ENCODE measurements at regions not wholly inside any gene's neighbourhood (a gene's known extent, or its start where the extent isn't known, plus 50 kb on each side); places are given as distances from the start of the nearest gene placed in this dataset.

DNA sequence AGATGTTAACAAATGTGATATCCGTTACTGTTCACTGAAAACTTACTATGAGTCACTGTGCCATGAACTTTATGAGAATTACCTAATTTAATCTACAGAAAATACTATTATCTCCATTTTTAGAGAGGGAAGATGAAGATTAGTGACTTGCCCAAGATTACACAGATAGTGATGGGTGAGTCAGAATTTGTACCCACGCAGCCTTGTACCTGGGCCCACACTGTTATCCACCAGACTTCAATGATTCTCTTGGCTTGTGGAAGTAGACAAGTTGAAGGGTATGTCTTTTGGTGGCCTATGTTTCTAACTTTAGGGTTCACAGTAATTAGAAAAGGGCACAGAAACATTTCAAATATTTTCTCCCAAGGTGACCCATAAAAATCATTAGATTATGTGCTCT lies 472.5 kb upstream of the NR3C2 start:
- H3K4me1 Mint-ChIP-seq (ENCODE audit: low read depth, unreplicated experiment): no peaks in the 10 kb centered on the region
- intact Hi-C loops (cut with micrococcal nuclease; ENCODE audit: unreplicated experiment): no loop called here
- no peak overlapping the region for H3K4me3 Mint-ChIP-seq (ENCODE audit: unreplicated experiment)
- no peaks in the 10 kb centered on the region for H3K36me3 Mint-ChIP-seq (ENCODE audit: insufficient read depth, unreplicated experiment)
- no peaks in the 10 kb centered on the region for H3K9me3 Mint-ChIP-seq (ENCODE audit: unreplicated experiment)
- POLR2A ChIA-PET: no interaction called here
- TF ChIP-seq, protein P1, sequence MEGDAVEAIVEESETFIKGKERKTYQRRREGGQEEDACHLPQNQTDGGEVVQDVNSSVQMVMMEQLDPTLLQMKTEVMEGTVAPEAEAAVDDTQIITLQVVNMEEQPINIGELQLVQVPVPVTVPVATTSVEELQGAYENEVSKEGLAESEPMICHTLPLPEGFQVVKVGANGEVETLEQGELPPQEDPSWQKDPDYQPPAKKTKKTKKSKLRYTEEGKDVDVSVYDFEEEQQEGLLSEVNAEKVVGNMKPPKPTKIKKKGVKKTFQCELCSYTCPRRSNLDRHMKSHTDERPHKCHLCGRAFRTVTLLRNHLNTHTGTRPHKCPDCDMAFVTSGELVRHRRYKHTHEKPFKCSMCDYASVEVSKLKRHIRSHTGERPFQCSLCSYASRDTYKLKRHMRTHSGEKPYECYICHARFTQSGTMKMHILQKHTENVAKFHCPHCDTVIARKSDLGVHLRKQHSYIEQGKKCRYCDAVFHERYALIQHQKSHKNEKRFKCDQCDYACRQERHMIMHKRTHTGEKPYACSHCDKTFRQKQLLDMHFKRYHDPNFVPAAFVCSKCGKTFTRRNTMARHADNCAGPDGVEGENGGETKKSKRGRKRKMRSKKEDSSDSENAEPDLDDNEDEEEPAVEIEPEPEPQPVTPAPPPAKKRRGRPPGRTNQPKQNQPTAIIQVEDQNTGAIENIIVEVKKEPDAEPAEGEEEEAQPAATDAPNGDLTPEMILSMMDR (IDR thresholded peaks at IDR 0.05; ENCODE audit: insufficient read depth in 1 of 2, low read depth in 1 of 2, low read length in 1 of 2, severe bottlenecking in 1 of 2, unreplicated experiment in 1 of 2): no peak
- Histone ChIP-seq H3K4me1 (no peaks in the 10 kb centered on the region), H3K27me3 (replicated peaks; ENCODE audit: control insufficient read depth, insufficient read depth, low read length) (no peaks in the 10 kb centered on the region), H3K4me3 (ENCODE audit: low read depth, low read length) (no peak overlapping the region), H3K9me3 (no peaks in the 10 kb centered on the region), H3K36me3 (ENCODE audit: control insufficient read depth, insufficient read depth, low read length) (no peaks in the 10 kb centered on the region)
- CTCF ChIA-PET: no interaction called here
- H3K27me3 Mint-ChIP-seq (ENCODE audit: insufficient read depth, unreplicated experiment): peaks cover 4% of the 10 kb centered on the region
- H3K27ac Mint-ChIP-seq (ENCODE audit: unreplicated experiment): no peak overlapping the region
- no peak for DNase-seq
- BruUV-seq (replicated peaks): no TSS peak

DNA sequence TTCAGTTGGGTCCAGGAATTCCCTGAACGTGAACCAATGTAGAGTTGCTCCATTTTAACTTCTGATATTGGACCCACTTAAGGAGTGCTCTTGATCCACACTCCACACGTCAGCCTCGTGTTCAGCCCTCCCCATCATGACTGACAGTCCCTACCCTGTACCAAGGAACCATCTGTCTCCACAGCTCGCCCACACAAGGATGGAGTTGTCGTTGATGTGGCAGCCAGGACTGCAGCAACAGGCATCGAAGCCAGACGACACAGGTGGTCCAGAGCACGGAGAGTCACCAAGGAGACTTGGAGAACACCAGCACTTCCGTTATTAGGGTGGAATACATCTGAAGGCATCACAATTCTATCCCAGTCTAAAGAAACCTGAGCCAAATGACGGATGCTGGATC lies 472.1 kb upstream of the NR3C2 start:
- Mint-ChIP-seq H3K36me3 (ENCODE audit: insufficient read depth, unreplicated experiment) (no peaks in the 10 kb centered on the region), H3K9me3 (ENCODE audit: unreplicated experiment) (no peaks in the 10 kb centered on the region), H3K27ac (ENCODE audit: unreplicated experiment) (no peak overlapping the region), H3K27me3 (ENCODE audit: insufficient read depth, unreplicated experiment) (peaks cover 4% of the 10 kb centered on the region), H3K4me3 (ENCODE audit: unreplicated experiment) (no peak overlapping the region), H3K4me1 (ENCODE audit: low read depth, unreplicated experiment) (no peaks in the 10 kb centered on the region)
- no peaks in the 10 kb centered on the region for H3K27me3 ChIP-seq (replicated peaks; ENCODE audit: control insufficient read depth, insufficient read depth, low read length)
- CTCF ChIA-PET: no interaction called here
- no peak for DNase-seq
- no peaks in the 10 kb centered on the region for H3K9me3 ChIP-seq
- TF ChIP-seq, protein P1 (IDR thresholded peaks at IDR 0.05; ENCODE audit: insufficient read depth in 1 of 2, low read depth in 1 of 2, low read length in 1 of 2, severe bottlenecking in 1 of 2, unreplicated experiment in 1 of 2): no peak
- H3K4me1 ChIP-seq: no peaks in the 10 kb centered on the region
- BruUV-seq (replicated peaks): no TSS peak
- POLR2A ChIA-PET: no interaction called here
- H3K4me3 ChIP-seq (ENCODE audit: low read depth, low read length): no peak overlapping the region
- intact Hi-C loops (cut with micrococcal nuclease; ENCODE audit: unreplicated experiment): no loop called here
- H3K36me3 ChIP-seq (ENCODE audit: control insufficient read depth, insufficient read depth, low read length): no peaks in the 10 kb centered on the region

DNA sequence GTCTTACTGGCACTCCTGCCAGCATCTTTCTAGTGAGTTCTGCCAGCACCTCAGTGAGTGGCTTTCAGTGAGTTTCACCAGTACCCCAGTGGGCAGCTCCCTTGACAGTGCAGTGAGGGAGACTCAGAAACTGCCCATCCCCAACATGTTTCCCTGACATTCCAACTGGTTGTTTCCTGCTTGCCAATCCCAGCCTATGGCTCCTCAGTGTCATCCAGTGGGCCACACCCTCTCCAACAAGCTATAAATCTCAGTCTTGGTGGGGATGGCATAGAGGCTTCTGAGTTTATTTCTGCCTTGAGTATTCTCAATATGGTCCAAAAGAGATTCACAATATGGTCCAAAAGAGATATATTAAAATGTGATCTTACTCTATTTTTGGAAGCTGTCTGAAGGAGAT lies 461.2 kb upstream of the NR3C2 start:
- TF ChIP-seq, protein P1 (IDR thresholded peaks at IDR 0.05; ENCODE audit: insufficient read depth in 1 of 2, low read depth in 1 of 2, low read length in 1 of 2, severe bottlenecking in 1 of 2, unreplicated experiment in 1 of 2): no peak
- no peak overlapping the region for H3K27ac Mint-ChIP-seq (ENCODE audit: unreplicated experiment)
- intact Hi-C loops (cut with micrococcal nuclease; ENCODE audit: unreplicated experiment): no loop called here
- H3K9me3 ChIP-seq: 0 out of 2 replicates have a peak, but pooled peaks cover under 1% of the 10 kb centered on the region
- BruUV-seq (replicated peaks): no TSS peak
- no peaks in the 10 kb centered on the region; the same call in 1 of the 2 replicates for H3K27me3 ChIP-seq (replicated peaks; ENCODE audit: control insufficient read depth, insufficient read depth, low read length)
- H3K4me3 ChIP-seq (ENCODE audit: low read depth, low read length): no peak overlapping the region
- no peaks in the 10 kb centered on the region for H3K27me3 Mint-ChIP-seq (ENCODE audit: insufficient read depth, unreplicated experiment)
- no peaks in the 10 kb centered on the region for H3K36me3 Mint-ChIP-seq (ENCODE audit: insufficient read depth, unreplicated experiment)
- DNase-seq: no peak
- no peaks in the 10 kb centered on the region for H3K36me3 ChIP-seq (ENCODE audit: control insufficient read depth, insufficient read depth, low read length)
- H3K4me3 Mint-ChIP-seq (ENCODE audit: unreplicated experiment): no peak overlapping the region
- no peaks in the 10 kb centered on the region for H3K4me1 Mint-ChIP-seq (ENCODE audit: low read depth, unreplicated experiment)
- ChIA-PET CTCF (no interaction called here), POLR2A (no interaction called here)
- peaks cover 10% of the 10 kb centered on the region for H3K9me3 Mint-ChIP-seq (ENCODE audit: unreplicated experiment)
- H3K4me1 ChIP-seq: no peaks in the 10 kb centered on the region
